HG02642 (cell line): ENCODE measurements at regions not wholly inside any gene's neighbourhood (a gene's known extent, or its start where the extent isn't known, plus 50 kb on each side); places are given as distances from the start of the nearest gene placed in this dataset.
A peak's percentile ranks its signal among the peaks of the same experiment; 100 is the strongest.

ENCODE experiments used
- ATAC-seq: cut with Tn5 transposase; IDR thresholded peaks from one replicate; pipeline ENCODE4 v1.9.1; 2021; ENCODE audit warnings: mild to moderate bottlenecking; ENCODE audit not compliant: unreplicated experiment, poor library complexity

DNA sequence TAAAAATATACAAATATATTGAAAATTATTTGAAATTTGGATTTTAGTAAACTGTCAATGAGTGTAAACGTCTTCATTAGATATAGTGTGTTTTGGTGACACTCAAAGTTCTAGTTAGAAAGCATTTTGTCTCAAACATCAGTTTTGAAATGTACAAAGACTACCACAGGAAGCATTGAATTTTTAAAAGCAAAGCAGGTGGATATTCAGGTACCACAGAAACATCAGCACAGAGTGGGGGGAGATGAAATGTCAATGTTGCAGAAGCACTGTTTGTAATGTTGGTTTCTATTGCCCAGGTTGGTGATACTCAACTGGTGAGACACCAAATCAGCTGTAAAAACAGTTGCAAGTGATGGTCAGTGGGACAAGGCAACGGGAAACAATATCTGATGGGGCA lies 136.5 kb upstream of the ITGA4 start:
- no peak for ATAC-seq

DNA sequence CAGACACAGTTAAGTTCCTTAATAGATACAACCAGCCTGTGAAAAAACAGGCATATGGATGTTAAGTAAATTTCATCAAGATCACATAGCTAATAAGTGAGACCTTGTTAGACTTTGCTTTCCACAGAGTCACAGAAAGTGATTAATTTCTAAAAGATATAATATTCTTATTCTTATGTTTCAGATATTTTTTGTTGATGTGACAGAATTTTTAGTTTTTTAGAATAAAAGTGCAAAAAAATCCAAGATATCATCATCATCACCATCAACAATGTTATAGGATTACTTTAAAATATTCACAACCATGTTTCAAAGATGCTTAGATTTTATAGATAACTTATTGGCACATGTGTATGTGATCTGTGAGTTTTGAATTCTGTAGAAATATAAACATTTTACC lies 132.3 kb upstream of the ITGA4 start:
- ATAC-seq, result no peak

DNA sequence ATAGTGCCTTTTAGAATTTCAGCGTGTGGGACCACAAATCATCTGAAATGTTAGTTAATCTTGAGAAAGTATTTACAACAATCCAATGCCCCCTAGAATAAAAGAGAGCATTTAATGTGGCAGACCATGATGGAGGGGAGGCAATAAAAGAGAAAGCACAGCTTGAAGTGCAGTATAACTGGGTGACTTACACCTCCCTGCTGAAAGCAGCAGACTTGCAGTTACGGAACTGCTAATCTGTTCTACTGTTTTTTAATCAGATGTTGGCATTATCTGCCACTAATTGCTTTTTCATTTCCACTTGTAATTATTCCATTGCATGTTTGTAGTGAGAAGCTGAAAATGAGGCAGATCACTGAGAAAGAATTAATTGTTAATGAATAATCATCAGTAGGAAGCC lies 130.5 kb upstream of the ITGA4 start:
- ATAC-seq, result no peak

DNA sequence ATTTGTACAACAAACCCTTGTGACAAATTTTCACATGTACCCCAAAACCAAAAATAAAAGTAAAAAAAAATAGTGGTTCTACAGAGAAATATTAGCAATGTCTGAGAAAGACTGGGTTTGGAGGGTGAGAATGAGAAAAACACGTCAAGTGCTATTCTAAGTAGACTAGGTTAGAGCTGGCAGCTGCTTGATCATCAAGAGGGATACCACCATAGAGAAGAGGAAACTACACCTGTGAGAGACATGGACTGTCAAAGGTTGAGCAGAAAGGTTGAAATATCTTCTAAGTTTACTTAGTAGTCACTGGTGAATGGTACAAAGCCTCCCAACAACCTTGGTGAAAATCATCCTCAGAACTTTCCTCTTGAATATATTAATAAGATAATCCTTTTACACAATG lies 126.9 kb upstream of the ITGA4 start:
- no peak for ATAC-seq

DNA sequence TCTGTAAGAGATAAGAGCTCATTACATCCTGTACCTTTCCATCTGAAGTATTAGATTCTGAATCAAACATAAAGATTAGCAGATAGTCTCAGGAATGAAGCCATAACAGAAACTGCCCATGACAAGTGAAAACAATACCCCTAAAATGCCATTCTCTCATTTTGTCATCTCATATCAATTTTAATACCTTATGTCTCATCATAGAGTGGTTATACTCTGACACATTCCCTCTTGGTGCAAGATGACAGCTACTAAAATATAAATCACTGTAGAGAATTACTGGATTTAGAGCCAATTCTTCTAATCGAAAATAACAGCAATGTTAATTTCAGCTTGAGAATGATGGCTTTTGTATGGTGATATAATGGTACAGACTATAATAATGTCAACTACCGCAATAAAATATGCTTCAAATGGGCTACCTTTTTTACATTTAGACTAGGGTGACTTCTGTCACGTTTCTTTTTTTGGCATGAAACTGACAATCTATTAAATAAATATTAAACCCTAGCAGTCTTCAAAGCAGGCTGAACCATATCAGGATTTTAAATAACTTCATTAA lies 125.1 kb upstream of the ITGA4 start:
- no peak for ATAC-seq

DNA sequence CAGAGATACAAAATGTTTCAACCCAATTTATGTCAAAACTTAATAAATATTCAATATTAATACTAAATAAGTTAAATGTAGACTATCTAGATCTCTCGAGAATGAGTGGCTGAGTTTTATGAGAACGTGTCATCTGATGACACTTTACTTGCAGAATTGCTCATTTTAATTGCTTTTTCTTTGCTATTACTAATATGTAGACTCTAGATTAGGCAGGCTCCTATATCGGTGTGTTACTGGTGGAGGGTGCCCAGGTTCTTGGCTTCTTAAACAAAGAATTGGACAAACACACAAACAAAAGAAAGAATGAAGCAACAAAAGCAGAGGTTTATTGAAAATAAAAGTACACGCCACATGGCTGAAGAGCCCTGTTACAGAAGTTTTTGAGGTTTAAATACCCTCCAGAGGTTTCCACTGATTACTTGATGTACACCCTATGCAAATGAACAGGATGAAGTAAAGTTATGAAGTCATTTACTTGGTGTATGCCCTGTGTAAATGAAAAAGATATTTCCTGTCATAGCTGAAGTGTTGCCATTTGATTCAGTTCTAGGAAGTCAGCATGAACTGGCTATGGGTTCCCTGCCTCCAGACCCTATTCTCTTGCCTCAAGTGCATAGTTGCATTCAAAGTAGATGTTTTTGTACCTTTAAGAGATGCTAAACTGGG lies 122.9 kb upstream of the ITGA4 start:
- ATAC-seq, result no peak

DNA sequence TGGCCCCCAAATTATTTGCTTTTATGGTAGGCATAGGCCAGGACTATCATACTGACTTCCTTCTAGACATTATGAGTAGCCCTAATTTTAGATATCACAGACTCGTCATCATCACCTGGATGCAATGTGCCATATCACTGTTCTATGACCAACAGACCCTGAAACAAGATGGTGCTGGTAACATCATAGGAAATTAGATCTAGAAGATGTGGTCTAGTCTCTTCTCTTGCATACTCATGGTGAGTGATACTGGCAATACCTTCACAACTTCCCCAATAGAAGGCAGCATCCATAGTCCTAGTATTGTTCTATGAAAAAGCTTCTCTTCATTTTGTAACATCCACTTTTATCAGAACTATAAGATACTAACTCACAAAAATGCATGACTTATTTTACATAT lies 116.3 kb upstream of the ITGA4 start:
- ATAC-seq, result no peak

DNA sequence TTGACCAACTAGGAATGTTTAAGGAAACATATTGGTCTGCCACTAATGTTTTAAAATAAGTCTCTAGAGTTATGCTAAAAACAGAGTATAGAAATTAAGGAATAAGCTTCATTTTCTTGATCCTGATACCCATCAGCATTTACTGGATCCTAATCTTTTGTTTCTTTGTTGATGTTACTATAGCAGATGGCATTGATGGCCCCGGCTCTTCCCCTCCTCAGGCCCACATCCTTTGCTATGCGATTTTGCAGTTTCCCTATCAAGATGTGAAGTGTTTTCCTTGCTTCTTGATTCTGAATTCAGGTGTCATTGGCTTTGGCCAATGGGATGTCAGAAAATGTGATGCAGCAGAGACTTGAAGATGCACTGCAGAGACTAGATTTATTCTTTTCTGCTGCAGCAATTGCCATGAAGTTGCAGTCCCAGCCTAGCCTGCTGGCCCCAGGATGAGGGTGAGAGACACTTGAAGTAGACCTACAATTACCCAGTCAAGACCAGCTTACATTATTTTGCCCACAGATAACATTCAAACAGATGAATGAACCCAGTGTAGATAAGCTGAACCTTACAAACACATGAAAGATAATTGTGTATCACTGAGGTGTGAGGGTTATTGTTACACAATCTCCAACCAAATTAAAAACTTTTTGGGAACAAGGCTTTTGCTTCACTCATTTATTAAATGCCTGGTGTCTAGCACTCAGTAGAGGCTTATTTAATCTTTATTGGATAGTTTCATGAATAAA lies 115.2 kb upstream of the ITGA4 start:
- ATAC-seq, result no peak

DNA sequence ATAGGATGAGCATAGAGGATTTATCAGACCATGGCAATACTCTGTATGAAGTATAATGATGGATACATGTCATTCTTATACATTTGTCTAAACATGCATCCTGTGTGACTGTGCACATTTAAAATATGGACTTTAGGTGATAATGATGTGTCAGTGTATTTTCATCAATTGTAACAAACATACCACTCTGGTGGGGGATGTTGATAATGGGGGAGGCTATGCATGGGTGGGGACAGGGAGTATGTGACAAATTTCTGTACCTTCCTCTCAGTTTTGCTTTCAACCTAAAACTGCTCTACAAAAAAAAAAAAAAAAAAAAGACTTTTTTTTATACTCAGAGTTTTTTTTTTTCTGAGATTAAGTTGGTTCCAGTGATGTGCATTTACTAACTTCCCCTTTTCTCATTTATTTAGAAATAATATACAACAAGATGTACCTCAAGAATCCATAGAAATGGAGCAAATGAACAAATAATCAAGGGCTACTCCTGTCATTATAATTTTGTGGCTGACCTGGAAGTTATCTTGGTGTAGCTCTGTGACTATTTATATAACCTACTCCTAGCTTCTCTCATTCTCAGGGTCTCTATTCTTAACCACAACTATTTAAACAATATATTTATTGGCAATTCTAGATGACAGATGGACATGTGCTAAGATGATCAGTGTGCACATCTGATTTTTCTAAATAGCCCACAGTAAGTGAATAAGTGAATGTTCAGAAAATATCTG lies 108.9 kb upstream of the ITGA4 start:
- peak; percentile 86 for ATAC-seq

DNA sequence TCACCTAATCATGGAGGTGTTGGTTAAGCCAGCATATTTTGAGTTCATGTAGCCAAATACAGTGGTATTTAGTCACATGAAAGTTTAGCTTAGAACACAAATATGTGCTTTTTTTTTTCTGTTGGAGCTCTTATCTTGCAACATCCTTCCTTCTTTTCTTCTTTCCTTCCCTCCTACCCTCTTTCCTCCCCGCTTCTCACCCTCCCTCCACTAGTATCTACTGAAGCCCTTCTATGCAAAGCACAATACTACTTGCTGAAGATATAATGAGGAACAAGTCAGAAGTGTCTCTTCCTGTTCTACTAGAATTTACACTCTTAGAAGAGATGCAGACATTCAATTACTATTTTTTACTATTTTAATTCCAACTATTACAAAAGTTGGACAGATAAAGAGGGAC lies 105.0 kb upstream of the ITGA4 start:
- ATAC-seq, result peak; percentile 38

DNA sequence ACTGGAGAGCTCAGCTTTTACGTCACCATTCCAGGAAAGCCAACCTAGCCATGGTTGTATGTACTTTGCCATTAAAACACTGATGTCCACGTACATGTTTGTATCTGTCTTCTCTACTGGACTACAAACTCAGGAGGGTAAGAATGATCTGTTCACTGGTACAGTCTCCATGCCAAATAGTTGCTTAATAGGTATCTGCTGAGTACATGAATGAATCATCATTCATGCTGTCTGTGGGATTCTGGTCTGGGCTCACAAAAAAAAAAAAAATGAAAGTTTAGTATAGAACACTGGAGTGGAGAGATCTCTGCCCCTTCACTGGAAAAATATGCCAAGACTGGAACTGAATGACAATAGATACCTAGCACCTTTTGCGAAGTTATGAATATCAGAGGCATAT lies 102.6 kb upstream of the ITGA4 start:
- ATAC-seq, result no peak

DNA sequence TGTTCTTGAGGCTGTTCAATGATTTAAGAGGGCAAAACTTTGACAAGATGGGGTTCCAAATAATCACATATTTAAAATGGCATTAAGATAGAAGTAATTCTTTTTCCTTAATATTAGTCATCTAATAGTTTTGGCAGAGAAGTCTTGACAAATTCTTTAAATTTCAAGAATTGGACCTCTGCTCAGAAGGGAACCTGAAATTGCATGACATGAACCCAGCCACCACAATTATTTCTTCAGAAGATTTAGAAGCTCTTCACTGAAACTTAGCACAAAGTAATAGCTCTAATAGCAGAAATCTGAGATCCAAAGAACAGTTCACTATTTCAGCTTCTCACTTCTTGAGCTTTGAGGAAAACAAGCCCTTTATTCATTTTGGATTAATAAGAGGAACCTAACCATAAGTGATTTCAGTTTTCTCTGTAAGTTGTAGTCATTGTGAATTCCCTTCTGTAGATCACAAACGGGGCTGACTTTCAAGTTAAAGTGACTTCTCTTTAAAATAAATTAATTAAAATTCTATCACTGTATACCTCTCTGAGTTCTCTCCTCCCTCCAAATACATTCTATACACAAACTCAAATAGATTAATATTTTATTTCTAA lies 100.6 kb upstream of the ITGA4 start:
- no peak for ATAC-seq

DNA sequence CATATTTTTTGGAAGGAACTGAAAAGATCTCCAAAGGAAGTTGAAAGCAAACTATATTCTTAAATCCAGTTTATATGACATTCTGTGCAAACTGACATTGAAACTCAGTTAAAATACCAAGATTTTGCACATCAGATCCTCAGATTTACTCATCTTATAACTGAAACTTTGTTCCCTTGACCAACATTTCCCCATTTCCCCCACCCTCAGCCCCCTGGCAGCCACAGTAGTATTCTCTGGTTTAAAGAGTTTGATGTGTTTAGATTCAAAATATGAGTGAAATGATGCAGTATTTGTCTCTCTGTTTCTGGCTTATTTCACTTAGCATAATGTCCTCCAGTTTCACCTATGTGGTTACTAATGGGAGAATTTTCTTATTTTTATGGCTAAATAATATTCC lies 99.2 kb upstream of the ITGA4 start:
- ATAC-seq, result no peak

DNA sequence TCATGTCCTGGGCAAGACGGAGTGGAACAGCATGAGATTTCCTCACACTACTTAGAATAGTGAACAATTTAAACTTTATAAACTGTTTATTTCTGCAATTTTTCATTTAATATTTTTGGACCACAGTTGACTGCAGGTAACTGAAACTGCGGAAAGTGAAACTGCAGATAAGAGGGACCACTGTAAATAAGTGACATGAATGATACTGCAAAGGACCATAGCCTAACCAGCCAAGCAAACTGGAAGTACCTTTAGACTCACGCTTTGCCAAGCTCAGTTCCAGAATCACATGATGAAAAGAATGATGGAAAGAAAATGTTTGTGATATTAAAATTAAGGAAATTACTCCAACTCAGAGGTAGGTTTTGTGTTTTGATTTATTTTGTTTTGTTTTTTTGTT lies 94.6 kb upstream of the ITGA4 start:
- no peak for ATAC-seq

DNA sequence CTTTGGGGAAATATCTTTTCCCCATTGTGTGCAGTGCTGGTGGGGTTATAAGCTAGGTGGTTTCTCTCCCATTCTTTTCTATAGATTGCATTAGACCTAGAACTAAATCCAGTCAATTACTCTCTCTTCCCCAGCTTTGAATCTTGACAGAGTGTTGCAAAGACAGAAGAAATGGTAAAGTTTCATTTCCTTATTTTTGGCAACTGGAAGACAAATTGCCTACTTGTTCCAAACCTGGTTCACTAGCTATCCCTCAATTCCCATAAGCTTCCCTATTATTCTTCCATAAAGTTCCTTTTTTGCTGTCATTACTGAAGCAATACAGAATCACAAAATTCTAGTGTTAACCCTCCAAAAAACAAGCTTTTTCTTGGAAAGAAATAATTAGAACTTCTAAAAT lies 94.0 kb upstream of the ITGA4 start:
- no peak for ATAC-seq

DNA sequence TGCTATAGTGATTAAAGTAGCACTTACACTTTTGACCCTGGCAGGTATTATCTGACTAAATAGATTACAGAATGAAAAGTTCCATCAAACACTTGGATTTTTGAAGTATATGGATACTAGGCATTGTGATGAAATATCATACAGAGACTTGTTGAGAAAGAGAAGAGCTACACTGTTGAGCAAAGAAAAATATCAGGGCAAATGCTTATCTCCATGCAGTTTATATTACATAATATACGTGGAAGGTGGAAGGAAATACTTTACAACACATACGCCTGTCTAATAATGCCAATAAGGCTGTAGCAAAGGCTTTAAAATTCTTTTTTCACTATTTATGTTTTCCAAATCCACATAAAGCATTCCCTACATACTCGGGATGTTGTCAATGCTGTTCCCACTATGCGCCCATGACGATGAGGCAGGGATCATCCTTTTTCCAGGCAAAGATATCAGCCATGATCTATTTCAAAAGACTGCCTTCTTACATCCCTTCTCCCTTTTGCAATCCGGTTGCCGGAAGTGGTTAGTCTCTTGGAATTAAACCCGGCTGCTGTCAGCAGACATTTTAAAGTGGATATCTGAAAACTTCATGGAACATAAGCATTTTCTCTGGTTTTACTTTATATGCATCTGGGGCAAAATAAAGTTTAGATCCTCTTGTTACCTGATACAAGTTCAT lies 92.6 kb upstream of the ITGA4 start:
- no peak for ATAC-seq

DNA sequence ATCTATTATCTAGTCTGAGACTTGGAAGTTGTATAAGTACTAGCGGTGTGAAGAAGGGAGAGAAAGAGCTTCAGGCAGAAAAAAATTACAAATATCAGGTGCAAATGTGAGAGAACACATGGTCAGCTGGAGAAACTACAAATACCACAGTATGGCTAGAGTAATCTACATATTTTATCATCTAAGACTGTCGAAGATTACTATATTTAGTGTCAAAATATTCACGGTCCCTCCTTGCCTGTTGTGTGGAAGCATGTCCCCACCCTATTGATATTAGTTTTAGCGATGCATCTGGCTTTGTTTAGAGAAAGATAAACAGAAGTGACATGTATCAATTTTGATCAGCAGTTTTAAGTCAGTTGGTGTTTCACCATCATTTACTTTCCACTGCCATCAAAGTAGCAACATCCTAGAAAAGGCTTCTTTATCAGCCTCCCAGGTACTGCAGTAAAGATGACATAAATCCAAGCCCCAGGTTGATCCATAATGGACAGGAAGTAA lies 90.5 kb upstream of the ITGA4 start:
- no peak for ATAC-seq

DNA sequence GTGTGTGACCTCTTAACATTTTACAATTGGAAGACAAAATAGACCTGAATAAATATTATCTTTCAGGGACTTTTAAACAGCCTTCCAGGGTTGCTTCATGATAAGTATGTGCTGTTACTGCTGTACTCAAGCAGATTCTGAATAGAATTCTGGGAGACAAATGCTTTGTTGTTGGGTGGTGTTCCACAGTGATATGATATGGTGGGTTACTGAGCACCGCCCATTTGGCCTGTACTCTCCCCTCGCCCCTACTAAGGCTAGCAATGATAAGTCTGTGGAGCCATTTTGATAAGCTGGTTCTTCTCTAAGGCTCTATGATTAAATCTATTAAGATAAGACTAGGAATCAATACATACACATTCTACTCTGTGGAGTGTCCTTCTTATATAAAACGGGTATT lies 89.8 kb upstream of the ITGA4 start:
- no peak for ATAC-seq

DNA sequence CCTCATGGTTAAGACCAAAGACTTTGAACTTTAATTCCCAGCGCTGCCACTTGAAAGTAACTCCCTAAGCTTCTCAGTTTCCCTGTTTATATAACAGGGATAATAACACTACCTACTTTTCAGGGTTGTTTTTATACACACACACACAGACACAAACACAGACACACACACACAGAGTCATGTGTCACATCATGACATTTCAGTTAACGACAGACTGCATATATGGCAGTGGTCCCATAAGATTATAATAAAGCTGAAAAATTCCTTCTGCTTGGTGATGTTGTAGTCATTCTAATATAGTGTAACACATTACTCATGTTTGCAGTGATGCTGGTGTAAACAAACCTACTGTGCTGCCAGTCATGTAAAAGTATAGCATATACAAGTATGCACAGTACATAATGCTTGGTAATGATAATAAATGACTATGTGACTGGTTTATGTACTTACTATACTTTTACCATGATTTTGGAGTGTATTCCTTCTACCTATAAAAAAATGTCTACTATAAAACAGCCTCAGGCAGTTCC lies 89.2 kb upstream of the ITGA4 start:
- ATAC-seq, result no peak

DNA sequence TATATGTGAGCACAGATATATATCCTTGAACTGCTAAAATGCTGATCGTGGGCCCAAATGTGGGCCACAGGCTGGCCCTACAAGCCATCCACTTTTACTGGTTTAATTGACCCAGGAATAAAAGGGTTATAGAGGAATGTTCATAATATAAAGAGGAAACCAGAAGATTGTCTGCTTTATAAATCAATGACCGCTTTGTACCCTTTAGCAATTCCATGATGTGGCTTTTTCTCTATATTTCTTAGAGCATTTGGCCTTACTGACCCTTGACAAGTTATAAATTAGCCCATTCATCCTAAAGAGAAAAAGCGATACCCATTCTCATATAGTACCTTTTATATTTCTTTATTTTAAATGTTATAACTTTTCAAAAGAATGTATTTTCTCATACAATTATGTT lies 87.1 kb upstream of the ITGA4 start:
- ATAC-seq, result no peak
